Endothelial cell of umbilical vein (primary cell): ENCODE measurements at regions not wholly inside any gene's neighbourhood (a gene's known extent, or its start where the extent isn't known, plus 50 kb on each side); places are given as distances from the start of the nearest gene placed in this dataset.

Experiments
- BruUV-seq: library from RNA; stranded (reverse); fragments of 400-500 nt; replicated peaks from 2 replicates; lab custom pipeline; 2021; lab: Mats Ljungman, UMichigan
- CTCF ChIA-PET: fragments of 300-600, 350-600 bp; sonication (Branson Sonifier 250); formaldehyde crosslinking; loops from one replicate; lab custom pipeline; 2021; ENCODE audit warnings: antibody characterized with exemption, inconsistent platforms; lab: Charles Lee
- POLR2A ChIA-PET: fragments of 300-600, 350-600 bp; sonication (Branson Sonifier 250); formaldehyde crosslinking; loops from one replicate; lab custom pipeline; 2021; ENCODE audit warnings: antibody characterized with exemption, inconsistent platforms; lab: Charles Lee
- DNase-seq: peaks from one replicate; pipeline ENCODE4 v3.0.0-alpha.2; 2011; ENCODE audit warnings: low read depth, low spot score
- FAIRE-seq: peaks from 2 replicates; lab custom pipeline; 2011; peaks lifted over from hg19 to GRCh38; lab: Jason Lieb, UNC
- H2AFZ ChIP-seq: 2 replicates; pipeline ENCODE4 v1.6.0; 2012; ENCODE audit warnings: low read depth, low read length, control low read depth, inconsistent platforms
- H3K27ac ChIP-seq: 2 replicates; pipeline ENCODE4 v1.5.1; 2011; ENCODE audit warnings: low read depth, mild to moderate bottlenecking, control low read depth, low read length, moderate library complexity; ENCODE audit not compliant: insufficient read depth
- H3K27me3 ChIP-seq, 2 experiments: 2 replicates each; pipeline versions ENCODE4 v1.6.0 to v1.6.1; 2011; ENCODE audit warnings: low read length in 2 of 2, mixed read lengths in 1 of 2; ENCODE audit not compliant: control insufficient read depth in 2 of 2, insufficient read depth in 2 of 2
- H3K36me3 ChIP-seq, 2 experiments: 2 replicates in 1 of 2; 3 replicates in 1 of 2; pipeline ENCODE4 v1.5.1; 2011; ENCODE audit warnings: low read length in 2 of 2, mild to moderate bottlenecking in 1 of 2, moderate library complexity in 1 of 2; ENCODE audit not compliant: control insufficient read depth in 2 of 2, insufficient read depth in 2 of 2; ENCODE audit errors: extremely low read depth in 1 of 2
- H3K4me1 ChIP-seq: 3 replicates; pipeline ENCODE4 v1.5.1; 2011; ENCODE audit warnings: mild to moderate bottlenecking, low read length; ENCODE audit not compliant: control insufficient read depth, insufficient read depth; ENCODE audit errors: extremely low read depth
- H3K4me2 ChIP-seq: 2 replicates; pipeline ENCODE4 v1.6.1; 2011; ENCODE audit warnings: low read length, control low read depth, mixed read lengths; ENCODE audit not compliant: insufficient read depth
- H3K4me3 ChIP-seq, 3 experiments: fragments of 200-600 bp in 1 of 3; sonication (generic), shearing (Covaris generic) in 1 of 3; replicated peaks in 1 of 3; 2 replicates each; pipeline ENCODE4 v1.5.1; 2011 to 2016; ENCODE audit warnings: control low read depth in 3 of 3, low read length in 3 of 3, mild to moderate bottlenecking in 2 of 3, inconsistent platforms in 1 of 3, low read depth in 1 of 3, moderate library complexity in 1 of 3; ENCODE audit not compliant: insufficient read depth in 1 of 3
- H3K79me2 ChIP-seq: 2 replicates; pipeline ENCODE4 v1.6.0; 2012; ENCODE audit warnings: low read length, inconsistent platforms; ENCODE audit not compliant: control insufficient read depth, insufficient read depth
- H3K9ac ChIP-seq: replicated peaks from 2 replicates; pipeline ENCODE3; 2011; ENCODE audit warnings: low read length, control low read depth; ENCODE audit not compliant: insufficient read depth; ENCODE audit errors: extremely low read depth
- H3K9me1 ChIP-seq: replicated peaks from 3 replicates; pipeline ENCODE4 v1.6.0; 2011; ENCODE audit warnings: mild to moderate bottlenecking, low read length; ENCODE audit not compliant: control insufficient read depth, insufficient read depth; ENCODE audit errors: extremely low read depth
- H3K9me3 ChIP-seq: replicated peaks from 2 replicates; pipeline ENCODE4 v1.5.1; 2012; ENCODE audit warnings: low read length, inconsistent platforms; ENCODE audit not compliant: control insufficient read depth, insufficient read depth
- H4K20me1 ChIP-seq: replicated peaks from 2 replicates; pipeline ENCODE3; 2011; ENCODE audit warnings: mild to moderate bottlenecking, low read length; ENCODE audit not compliant: control insufficient read depth, insufficient read depth; ENCODE audit errors: extremely low read depth
- CTCF ChIP-seq, 2 donors: IDR thresholded peaks; 1 replicate in 1 of 2; 2 replicates in 1 of 2; pipeline ENCODE4 v1.5.1; 2011; ENCODE audit warnings: low read length in 2 of 2, mild to moderate bottlenecking in 2 of 2, moderate library complexity in 2 of 2, control low read depth in 1 of 2, inconsistent platforms in 1 of 2, low read depth in 1 of 2; ENCODE audit not compliant: insufficient read depth in 1 of 2; ENCODE audit errors: extremely low read depth in 1 of 2
- EZH2 ChIP-seq: IDR thresholded peaks from 2 replicates; pipeline ENCODE4 v1.6.1; 2012; ENCODE audit warnings: borderline replicate concordance, low read depth, mild to moderate bottlenecking, moderate library complexity, low read length, inconsistent platforms; ENCODE audit not compliant: severe bottlenecking
- FOS ChIP-seq: IDR thresholded peaks from 2 replicates; pipeline ENCODE4 v1.6.1; 2011; ENCODE audit warnings: mild to moderate bottlenecking, low read length, moderate library complexity, borderline replicate concordance; ENCODE audit not compliant: insufficient read depth
- GATA2 ChIP-seq: IDR thresholded peaks from 2 replicates; pipeline ENCODE4 v1.7.0; 2011; ENCODE audit warnings: low read depth, mild to moderate bottlenecking, moderate library complexity, mixed read lengths, low read length; ENCODE audit not compliant: insufficient read length, insufficient read depth
- JUN ChIP-seq: IDR thresholded peaks from 2 replicates; pipeline ENCODE4 v1.6.1; 2011; ENCODE audit warnings: borderline replicate concordance, low read depth; ENCODE audit not compliant: insufficient read length, insufficient read depth
- MAX ChIP-seq: IDR thresholded peaks from 2 replicates; pipeline ENCODE4 v1.6.1; 2011; ENCODE audit not compliant: insufficient read depth, insufficient read length
- MYC ChIP-seq: IDR thresholded peaks from one replicate; pipeline ENCODE4 v1.6.1; 2011; ENCODE audit warnings: mild to moderate bottlenecking, low read depth, low read length
- POLR2A ChIP-seq: IDR thresholded peaks from 2 replicates; pipeline ENCODE4 v1.6.1; 2012; ENCODE audit warnings: low read depth, mild to moderate bottlenecking, control low read depth, low read length
- POLR2AphosphoS5 ChIP-seq: IDR thresholded peaks from 2 replicates; pipeline ENCODE4 v1.6.1; 2012; ENCODE audit warnings: low read depth, mild to moderate bottlenecking, control low read depth, low read length, moderate library complexity; ENCODE audit not compliant: insufficient read depth
- dilution Hi-C: fragments of 300-500 bp; cut with MboI; formaldehyde crosslinking; loops from one replicate; pipeline ENCODE4 v1.15.0; 2019; ENCODE audit warnings: low sequenced_read_pairs; ENCODE audit not compliant: extremely low pct_ligation_motif_present
- intact Hi-C: fragments of 100-400 bp; cut with micrococcal nuclease; formaldehyde crosslinking; loops from one replicate; pipeline ENCODE4 v1.10.0; 2022

- intact Hi-C loops, result no loop called here
- TF ChIP-seq MYC (no peak), POLR2A (no peak), CTCF (IDR thresholded peaks at IDR 0.05; ENCODE audit: extremely low read depth in 1 of 2, insufficient read depth in 1 of 2, low read depth in 1 of 2, low read length in 2 of 2) (no peak), JUN (no peak), POLR2AphosphoS5 (no peak), EZH2 (no peak), MAX (no peak), GATA2 (no peak), FOS (no peak)
- ChIA-PET CTCF (interaction anchor here (1.2 to 1.6 kb wide), 2 partner anchors 12 to 14 kb away, joined by 3 to 5 read pairs; no protein-coding TSS in a partner anchor), POLR2A (no interaction called here)
- BruUV-seq, result no TSS peak
- H3K36me3 ChIP-seq, result no peaks in the 10 kb centered on the region
- no peaks in the 10 kb centered on the region for H3K4me1 ChIP-seq
- no peak overlapping the region for H2AFZ ChIP-seq
- H3K9ac ChIP-seq, result no peak overlapping the region
- no peaks in the 10 kb centered on the region for H4K20me1 ChIP-seq
- FAIRE-seq (no peak), DNase-seq (no peak)
- H3K79me2 ChIP-seq, result no peaks in the 10 kb centered on the region
- no peaks in the 10 kb centered on the region for H3K9me3 ChIP-seq
- H3K4me3 ChIP-seq, result no peak overlapping the region
- H3K4me2 ChIP-seq, result no peak overlapping the region
- H3K27ac ChIP-seq, result no peak overlapping the region
- dilution Hi-C loops, result no loop called here
- H3K9me1 ChIP-seq, result no peaks in the 10 kb centered on the region
- no peaks in the 10 kb centered on the region for H3K27me3 ChIP-seq
Observed at GRCh38 chr6:48403587-48403986, 292.6 kb upstream of the PTCHD4 start.
